Neural crest cell (in vitro differentiated cells): ENCODE measurements at regions not wholly inside any gene's neighbourhood (a gene's known extent, or its start where the extent isn't known, plus 50 kb on each side); places are given as distances from the start of the nearest gene placed in this dataset.
"Not testable (repeated sequence)": the region's sequence is repeated elsewhere in the genome, so short reads cannot be mapped to it uniquely, and the experiment has no call there.

ENCODE experiments used
- DNase-seq: peaks from one replicate; pipeline ENCODE4 v3.0.0; 2021; ENCODE audit warnings: low read depth, mixed read lengths, low spot score
- H3K27ac Mint-ChIP-seq: one replicate; pipeline ENCODE4 v1.8.0; 2021; ENCODE audit warnings: mild to moderate bottlenecking, mixed read lengths; ENCODE audit not compliant: unreplicated experiment
- H3K27me3 Mint-ChIP-seq: 2 replicates; pipeline ENCODE4 v1.8.0; 2021; ENCODE audit warnings: low read depth, mild to moderate bottlenecking, mixed read lengths
- H3K36me3 Mint-ChIP-seq: 2 replicates; pipeline ENCODE4 v1.8.0; 2021; ENCODE audit warnings: low read depth, mild to moderate bottlenecking, mixed read lengths
- H3K4me1 Mint-ChIP-seq: 2 replicates; pipeline ENCODE4 v1.8.0; 2021; ENCODE audit warnings: mixed read lengths
- H3K4me3 Mint-ChIP-seq: one replicate; pipeline ENCODE4 v1.8.0; 2021; ENCODE audit warnings: mild to moderate bottlenecking, mixed read lengths
- H3K9me3 Mint-ChIP-seq: 2 replicates; pipeline ENCODE4 v1.8.0; 2021; ENCODE audit warnings: mixed read lengths
- TF ChIP-seq, protein P1 (sequence below): fragments of 200-600 bp; sonication (generic); conservative IDR thresholded peaks from 2 replicates; pipeline ENCODE4 v1.5.0; 2021; ENCODE audit warnings: antibody characterized with exemption, mild to moderate bottlenecking

DNA sequence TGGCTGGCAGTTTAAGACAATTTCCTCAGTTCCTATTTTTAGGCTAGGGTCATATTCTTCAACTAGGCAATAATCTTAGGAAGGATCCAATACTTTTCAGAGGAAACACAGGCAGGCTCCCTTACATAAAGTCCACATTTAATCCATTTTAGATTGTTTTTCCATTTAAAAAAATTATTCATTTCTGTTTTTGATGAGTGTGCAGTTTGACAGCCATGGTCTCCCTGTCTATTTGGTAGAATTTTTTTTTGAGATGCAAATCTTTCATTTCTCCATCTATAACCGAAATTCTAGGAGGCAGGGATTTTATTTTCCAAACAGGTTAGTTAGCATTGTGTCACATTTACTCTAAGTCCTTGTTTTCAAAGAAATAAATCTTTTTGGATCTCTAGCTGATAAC is 326.8 kb downstream of the PPP4R3C start:
- H3K27me3 Mint-ChIP-seq: no peaks in the 10 kb centered on the region
- no peaks in the 10 kb centered on the region for H3K4me1 Mint-ChIP-seq
- TF ChIP-seq, protein P1, sequence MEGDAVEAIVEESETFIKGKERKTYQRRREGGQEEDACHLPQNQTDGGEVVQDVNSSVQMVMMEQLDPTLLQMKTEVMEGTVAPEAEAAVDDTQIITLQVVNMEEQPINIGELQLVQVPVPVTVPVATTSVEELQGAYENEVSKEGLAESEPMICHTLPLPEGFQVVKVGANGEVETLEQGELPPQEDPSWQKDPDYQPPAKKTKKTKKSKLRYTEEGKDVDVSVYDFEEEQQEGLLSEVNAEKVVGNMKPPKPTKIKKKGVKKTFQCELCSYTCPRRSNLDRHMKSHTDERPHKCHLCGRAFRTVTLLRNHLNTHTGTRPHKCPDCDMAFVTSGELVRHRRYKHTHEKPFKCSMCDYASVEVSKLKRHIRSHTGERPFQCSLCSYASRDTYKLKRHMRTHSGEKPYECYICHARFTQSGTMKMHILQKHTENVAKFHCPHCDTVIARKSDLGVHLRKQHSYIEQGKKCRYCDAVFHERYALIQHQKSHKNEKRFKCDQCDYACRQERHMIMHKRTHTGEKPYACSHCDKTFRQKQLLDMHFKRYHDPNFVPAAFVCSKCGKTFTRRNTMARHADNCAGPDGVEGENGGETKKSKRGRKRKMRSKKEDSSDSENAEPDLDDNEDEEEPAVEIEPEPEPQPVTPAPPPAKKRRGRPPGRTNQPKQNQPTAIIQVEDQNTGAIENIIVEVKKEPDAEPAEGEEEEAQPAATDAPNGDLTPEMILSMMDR: no peak
- no peak for DNase-seq
- no peak overlapping the region for H3K4me3 Mint-ChIP-seq
- H3K27ac Mint-ChIP-seq: no peak overlapping the region
- H3K36me3 Mint-ChIP-seq: no peaks in the 10 kb centered on the region
- H3K9me3 Mint-ChIP-seq: peaks cover 12% of the 10 kb centered on the region

DNA sequence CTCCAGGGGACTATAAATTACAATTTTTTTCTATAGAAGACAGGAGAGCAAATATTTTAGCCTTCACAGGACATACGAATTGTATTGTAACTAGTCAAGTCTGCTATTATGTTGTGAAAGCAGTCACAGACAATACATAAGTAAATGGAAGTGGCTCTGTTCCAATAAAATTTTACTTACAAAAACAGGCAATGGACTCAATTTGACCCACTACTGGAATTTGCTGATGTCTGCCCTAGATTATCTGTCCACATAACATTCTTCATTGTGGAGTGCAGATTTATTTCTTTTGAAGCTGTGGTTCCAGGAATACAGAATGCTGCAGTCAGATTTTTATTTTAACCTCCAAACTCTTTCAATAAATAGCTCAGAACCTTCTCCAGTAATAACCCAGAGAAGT is 330.3 kb downstream of the PPP4R3C start:
- TF ChIP-seq, protein P1: no peak
- no peaks in the 10 kb centered on the region for H3K4me1 Mint-ChIP-seq
- peaks cover 3% of the 10 kb centered on the region for H3K36me3 Mint-ChIP-seq
- no peak overlapping the region for H3K27ac Mint-ChIP-seq
- no peaks in the 10 kb centered on the region for H3K27me3 Mint-ChIP-seq
- no peak overlapping the region for H3K4me3 Mint-ChIP-seq
- no peak for DNase-seq
- peaks cover 23% of the 10 kb centered on the region for H3K9me3 Mint-ChIP-seq

DNA sequence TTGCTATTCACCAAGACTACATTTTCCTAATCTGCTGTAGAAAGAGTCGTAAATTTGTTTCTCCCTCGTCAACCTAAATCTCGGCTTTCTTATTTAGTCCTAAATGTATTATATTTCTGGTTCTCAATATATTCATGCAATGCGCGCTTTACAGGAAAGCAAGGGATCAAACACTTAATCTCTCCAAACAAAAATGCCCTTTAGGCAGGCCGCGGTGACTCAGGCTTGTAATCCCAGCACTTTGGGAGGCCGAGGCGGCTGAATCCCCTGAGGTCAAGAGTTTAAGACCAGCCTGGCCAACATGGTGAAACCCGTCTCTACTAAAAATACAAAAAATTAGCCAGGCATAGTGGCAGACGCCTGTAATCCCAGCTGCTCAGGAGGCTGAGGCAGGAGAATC is 376.0 kb downstream of the PPP4R3C start:
- not testable (repeated sequence) for H3K27me3 Mint-ChIP-seq, H3K4me3 Mint-ChIP-seq, H3K36me3 Mint-ChIP-seq, H3K9me3 Mint-ChIP-seq, DNase-seq, H3K27ac Mint-ChIP-seq
- H3K4me1 Mint-ChIP-seq: peaks cover 26% of the 10 kb centered on the region

DNA sequence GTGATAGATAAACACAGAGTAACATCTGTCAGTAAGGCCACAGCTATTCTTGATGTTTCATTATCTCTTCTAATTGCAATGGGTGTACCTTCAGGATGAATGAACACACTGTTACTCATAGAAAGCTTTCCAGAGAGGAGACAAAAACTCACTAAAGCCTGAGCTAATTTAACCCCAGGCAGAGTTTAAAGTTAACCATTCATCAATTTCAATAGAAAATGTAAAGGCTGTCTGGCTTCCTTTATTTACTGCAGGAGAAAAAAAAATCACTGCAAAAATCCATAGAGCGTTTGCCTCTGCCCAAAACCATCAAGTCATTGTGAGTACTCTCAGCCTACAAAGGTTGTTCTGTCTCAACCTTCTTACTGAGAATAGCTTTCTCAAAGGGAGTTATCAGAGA is 376.9 kb downstream of the PPP4R3C start:
- no peak overlapping the region for H3K27ac Mint-ChIP-seq

DNA sequence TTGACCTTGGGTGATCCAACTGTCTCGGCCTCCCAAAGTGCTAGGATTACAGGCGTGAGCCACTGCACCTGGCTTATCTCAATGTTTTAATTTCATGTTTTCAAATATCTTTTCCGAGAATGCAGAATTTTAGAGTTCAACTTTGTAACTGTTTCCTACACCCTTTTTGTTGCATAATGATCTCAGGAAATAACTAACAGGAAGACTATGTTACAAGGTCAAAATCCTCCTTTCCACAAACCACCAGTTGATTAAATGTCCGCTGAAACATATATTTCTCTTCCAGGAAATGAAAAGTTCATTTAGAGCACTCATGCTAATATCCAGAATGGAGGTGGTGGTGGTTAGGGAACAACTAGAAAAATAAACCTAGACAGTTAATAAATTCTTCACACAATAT is 377.8 kb downstream of the PPP4R3C start:
- no peak overlapping the region for H3K4me3 Mint-ChIP-seq
- H3K4me1 Mint-ChIP-seq: peaks cover 20% of the 10 kb centered on the region
- H3K27ac Mint-ChIP-seq: no peak overlapping the region
- no peaks in the 10 kb centered on the region for H3K27me3 Mint-ChIP-seq
- H3K36me3 Mint-ChIP-seq: no peaks in the 10 kb centered on the region
- no peaks in the 10 kb centered on the region for H3K9me3 Mint-ChIP-seq
- no peak for DNase-seq
- TF ChIP-seq, protein P1: no peak

More for the DNA sequence above, 376.9 kb downstream of the PPP4R3C start:
- no peak for DNase-seq
- Mint-ChIP-seq H3K9me3 (no peaks in the 10 kb centered on the region), H3K27me3 (no peaks in the 10 kb centered on the region), H3K4me1 (peaks cover 22% of the 10 kb centered on the region), H3K4me3 (no peak overlapping the region), H3K36me3 (no peaks in the 10 kb centered on the region)
- TF ChIP-seq, protein P1: no peak

DNA sequence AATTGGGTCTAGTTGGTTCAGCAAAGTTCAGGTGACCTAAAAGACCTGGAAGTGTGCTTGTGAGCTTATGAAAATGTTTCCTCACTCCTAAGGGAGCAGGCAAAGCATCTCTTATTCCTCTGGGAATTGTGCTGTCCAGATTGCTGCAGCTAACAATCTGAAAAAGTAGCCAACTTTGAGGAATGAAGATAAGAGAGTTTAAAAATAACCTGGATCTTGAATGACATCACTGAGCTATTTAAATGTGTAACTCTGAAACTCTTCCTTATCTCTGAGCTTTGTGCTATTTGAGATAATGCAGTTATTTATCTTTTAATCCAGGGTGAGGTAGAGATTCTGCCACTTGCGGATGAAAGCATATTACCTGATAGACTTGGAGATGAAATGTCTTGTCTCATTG is 384.8 kb downstream of the PPP4R3C start:
- DNase-seq: no peak
- Mint-ChIP-seq H3K36me3 (peaks cover 7% of the 10 kb centered on the region), H3K4me3 (no peak overlapping the region), H3K27me3 (no peaks in the 10 kb centered on the region), H3K4me1 (no peaks in the 10 kb centered on the region), H3K27ac (no peak overlapping the region), H3K9me3 (peaks cover 11% of the 10 kb centered on the region)
- TF ChIP-seq, protein P1: no peak
